Osteoblast (primary cell): ENCODE measurements at regions not wholly inside any gene's neighbourhood (a gene's known extent, or its start where the extent isn't known, plus 50 kb on each side); places are given as distances from the start of the nearest gene placed in this dataset.

ENCODE experiments used
- DNase-seq: peaks from one replicate; pipeline ENCODE4 v3.0.0; 2011; ENCODE audit warnings: low spot score, mixed read lengths; ENCODE audit not compliant: insufficient read length; ENCODE audit errors: missing footprints
- H2AFZ ChIP-seq: 2 replicates; pipeline ENCODE4 v1.6.0; 2011; ENCODE audit warnings: mild to moderate bottlenecking, low read length
- H3K27ac ChIP-seq: 2 replicates; pipeline ENCODE4 v1.5.1; 2011; ENCODE audit warnings: mild to moderate bottlenecking, low read depth, low read length, moderate library complexity
- H3K27me3 ChIP-seq: 2 replicates; pipeline ENCODE4 v1.6.0; 2012; ENCODE audit warnings: mild to moderate bottlenecking, control low read depth, inconsistent platforms, low read length, moderate library complexity; ENCODE audit not compliant: insufficient read depth
- H3K36me3 ChIP-seq: 2 replicates; pipeline ENCODE4 v1.5.1; 2011; ENCODE audit warnings: mild to moderate bottlenecking, low read length, control low read depth, moderate library complexity; ENCODE audit not compliant: insufficient read depth
- H3K4me1 ChIP-seq: 2 replicates; pipeline ENCODE4 v1.5.1; 2011; ENCODE audit warnings: mild to moderate bottlenecking, low read length, control low read depth, moderate library complexity; ENCODE audit not compliant: insufficient read depth
- H3K4me2 ChIP-seq: 2 replicates; pipeline ENCODE4 v1.6.0; 2011; ENCODE audit warnings: mild to moderate bottlenecking, low read length; ENCODE audit not compliant: insufficient read depth
- H3K4me3 ChIP-seq: fragments of 200-600 bp; sonication (generic); 3 replicates; pipeline ENCODE4 v1.5.1; 2012; ENCODE audit warnings: mild to moderate bottlenecking, low read length, inconsistent platforms; ENCODE audit not compliant: insufficient read depth
- H3K79me2 ChIP-seq: 2 replicates; pipeline ENCODE4 v1.6.0; 2012; ENCODE audit warnings: mild to moderate bottlenecking, low read length, control low read depth, inconsistent platforms; ENCODE audit not compliant: insufficient read depth
- H3K9me3 ChIP-seq: 2 replicates; pipeline ENCODE4 v1.5.1; 2011; ENCODE audit warnings: low read depth, low read length, control low read depth
- H4K20me1 ChIP-seq: 2 replicates; pipeline ENCODE4 v1.6.0; 2012; ENCODE audit warnings: mild to moderate bottlenecking, low read length, control low read depth; ENCODE audit not compliant: insufficient read depth
- CTCF ChIP-seq: IDR thresholded peaks from 2 replicates; pipeline ENCODE4 v1.5.1; 2011; ENCODE audit warnings: mild to moderate bottlenecking, low read depth, low read length, moderate library complexity; ENCODE audit errors: extremely low read depth

DNA sequence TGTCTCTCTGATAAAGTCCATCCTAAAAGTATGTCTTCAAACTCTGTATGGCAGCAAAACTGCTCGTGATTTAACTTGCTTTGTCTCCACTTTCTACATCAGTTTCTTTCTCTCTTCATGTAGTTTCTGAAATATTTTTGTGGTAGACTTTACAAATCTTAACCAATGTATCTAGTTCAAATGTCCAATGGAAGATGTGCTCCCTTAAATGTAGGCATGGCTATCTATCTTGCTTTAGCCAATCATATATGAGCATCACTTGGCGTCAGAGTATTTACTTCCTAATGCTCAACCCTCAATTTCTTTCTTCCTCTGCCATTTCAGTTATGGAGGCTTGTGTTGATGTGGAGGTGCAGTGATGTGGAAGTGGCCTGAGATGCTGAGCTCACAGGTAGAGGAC, 206.1 kb upstream of the ZNF608 start:
- no peak for TF ChIP-seq CTCF
- no peaks in the 10 kb centered on the region for H3K36me3 ChIP-seq
- H3K27ac ChIP-seq: no peak overlapping the region
- no peaks in the 10 kb centered on the region for H4K20me1 ChIP-seq
- no peaks in the 10 kb centered on the region for H3K9me3 ChIP-seq
- H2AFZ ChIP-seq: no peak overlapping the region
- no peak overlapping the region for H3K4me3 ChIP-seq
- no peaks in the 10 kb centered on the region for H3K79me2 ChIP-seq
- H3K27me3 ChIP-seq: no peaks in the 10 kb centered on the region
- no peak overlapping the region for H3K4me2 ChIP-seq
- no peaks in the 10 kb centered on the region for H3K4me1 ChIP-seq
- no peak for DNase-seq

GRCh38 chr5:124954784-124955183, 208.3 kb upstream of the ZNF608 start:
- Histone ChIP-seq H2AFZ (no peak overlapping the region), H3K9me3 (no peaks in the 10 kb centered on the region), H3K4me2 (no peak overlapping the region), H3K27me3 (no peaks in the 10 kb centered on the region), H3K36me3 (no peaks in the 10 kb centered on the region), H4K20me1 (no peaks in the 10 kb centered on the region), H3K79me2 (no peaks in the 10 kb centered on the region), H3K4me1 (no peaks in the 10 kb centered on the region), H3K4me3 (no peak overlapping the region), H3K27ac (no peak overlapping the region)
- no peak for DNase-seq
- no peak for TF ChIP-seq CTCF

DNA sequence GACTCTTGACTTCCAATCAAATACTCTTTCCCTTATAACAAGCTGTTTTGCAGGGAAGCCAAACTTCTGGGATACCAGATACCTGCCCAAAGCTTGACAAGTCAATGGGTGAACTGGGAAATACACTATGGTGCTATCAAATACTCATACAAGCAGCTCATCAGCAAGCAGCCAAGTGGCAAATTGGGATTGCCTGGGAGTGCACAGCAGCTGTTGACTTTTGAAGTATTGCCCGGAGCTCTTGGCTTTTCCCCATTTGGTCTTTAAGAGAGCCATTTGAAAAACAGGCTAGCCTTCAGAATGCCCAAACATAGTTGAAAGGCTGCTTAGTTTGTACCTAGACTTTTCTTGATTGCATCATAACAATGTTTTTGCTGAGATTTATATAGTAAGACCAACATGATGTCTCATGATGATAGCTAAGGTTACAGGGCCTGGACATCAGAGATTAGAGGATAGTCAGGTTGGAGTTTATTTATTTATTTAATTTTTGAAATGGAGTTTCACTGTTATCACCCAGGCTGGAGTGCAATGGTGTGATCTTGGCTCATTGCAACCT, 210.1 kb upstream of the ZNF608 start:
- Histone ChIP-seq H2AFZ (no peak overlapping the region), H3K9me3 (no peaks in the 10 kb centered on the region), H3K27me3 (no peaks in the 10 kb centered on the region), H3K79me2 (no peaks in the 10 kb centered on the region), H3K27ac (no peak overlapping the region), H3K36me3 (no peaks in the 10 kb centered on the region), H4K20me1 (no peaks in the 10 kb centered on the region), H3K4me3 (no peak overlapping the region), H3K4me2 (no peak overlapping the region), H3K4me1 (no peaks in the 10 kb centered on the region)
- no peak for DNase-seq
- no peak for TF ChIP-seq CTCF

GRCh38 chr5:124957063-124957462, 210.6 kb upstream of the ZNF608 start:
- Histone ChIP-seq H3K79me2 (no peaks in the 10 kb centered on the region), H3K4me1 (no peaks in the 10 kb centered on the region), H3K27me3 (no peaks in the 10 kb centered on the region), H3K4me2 (no peak overlapping the region), H2AFZ (no peak overlapping the region), H3K4me3 (no peak overlapping the region), H3K36me3 (no peaks in the 10 kb centered on the region), H4K20me1 (no peaks in the 10 kb centered on the region), H3K9me3 (no peaks in the 10 kb centered on the region), H3K27ac (no peak overlapping the region)
- DNase-seq: no peak
- no peak for TF ChIP-seq CTCF
